ENCODE measurements at regions not wholly inside any gene's neighbourhood (a gene's known extent, or its start where the extent isn't known, plus 50 kb on each side); places are given as distances from the start of the nearest gene placed in this dataset.

- TF ChIP-seq, protein P1, sequence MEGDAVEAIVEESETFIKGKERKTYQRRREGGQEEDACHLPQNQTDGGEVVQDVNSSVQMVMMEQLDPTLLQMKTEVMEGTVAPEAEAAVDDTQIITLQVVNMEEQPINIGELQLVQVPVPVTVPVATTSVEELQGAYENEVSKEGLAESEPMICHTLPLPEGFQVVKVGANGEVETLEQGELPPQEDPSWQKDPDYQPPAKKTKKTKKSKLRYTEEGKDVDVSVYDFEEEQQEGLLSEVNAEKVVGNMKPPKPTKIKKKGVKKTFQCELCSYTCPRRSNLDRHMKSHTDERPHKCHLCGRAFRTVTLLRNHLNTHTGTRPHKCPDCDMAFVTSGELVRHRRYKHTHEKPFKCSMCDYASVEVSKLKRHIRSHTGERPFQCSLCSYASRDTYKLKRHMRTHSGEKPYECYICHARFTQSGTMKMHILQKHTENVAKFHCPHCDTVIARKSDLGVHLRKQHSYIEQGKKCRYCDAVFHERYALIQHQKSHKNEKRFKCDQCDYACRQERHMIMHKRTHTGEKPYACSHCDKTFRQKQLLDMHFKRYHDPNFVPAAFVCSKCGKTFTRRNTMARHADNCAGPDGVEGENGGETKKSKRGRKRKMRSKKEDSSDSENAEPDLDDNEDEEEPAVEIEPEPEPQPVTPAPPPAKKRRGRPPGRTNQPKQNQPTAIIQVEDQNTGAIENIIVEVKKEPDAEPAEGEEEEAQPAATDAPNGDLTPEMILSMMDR (IDR thresholded peaks at IDR 0.05; ENCODE audit: low read depth, low read length): no peak
- TF ChIP-seq POLR2A (IDR thresholded peaks at IDR 0.05; ENCODE audit: extremely low read depth, insufficient read length): no peak
Measured at GRCh38 chr3:20853890-20854289, 667.9 kb upstream of the SGO1 start.

All from NB4 (cell line).